Activated T-helper 1 cell treated with anti-CD3 and anti-CD28 coated beads, Interleukin-2, amount 50 U/mL, for 16 hours (primary cell): ENCODE measurements at regions not wholly inside any gene's neighbourhood (a gene's known extent, or its start where the extent isn't known, plus 50 kb on each side); places are given as distances from the start of the nearest gene placed in this dataset.

ENCODE experiments used
- DNase-seq, 2 donors: peaks; one replicate each; pipeline ENCODE4 v3.0.0-alpha.2; 2020; ENCODE audit warnings: low read depth in 1 of 2, low spot score in 1 of 2

GRCh38 chr16:86104537-86105048 lies 205.6 kb downstream of the IRF8 start:
- no peak for DNase-seq

- no peak for DNase-seq
Measured at GRCh38 chr16:86107215-86107825, 208.4 kb downstream of the IRF8 start.

GRCh38 chr16:86108062-86108461 lies 209.1 kb downstream of the IRF8 start:
- DNase-seq: no peak

- DNase-seq: no peak
Measured at GRCh38 chr16:86110134-86110533, 211.2 kb downstream of the IRF8 start.

- no peak for DNase-seq
Measured at GRCh38 chr16:86110726-86111125, 211.8 kb downstream of the IRF8 start.

- DNase-seq: no peak
Measured at GRCh38 chr16:86112178-86112577, 213.2 kb downstream of the IRF8 start.

- no peak for DNase-seq
Measured at GRCh38 chr16:86117235-86117634, 218.3 kb downstream of the IRF8 start.

GRCh38 chr16:86117756-86118155 lies 218.8 kb downstream of the IRF8 start:
- no peak for DNase-seq

- no peak for DNase-seq
Measured at GRCh38 chr16:86118467-86119307, 219.7 kb downstream of the IRF8 start.

GRCh38 chr16:86120201-86121192 lies 221.5 kb downstream of the IRF8 start:
- no peak for DNase-seq

GRCh38 chr16:86121374-86122010 lies 222.5 kb downstream of the IRF8 start:
- no peak for DNase-seq

- no peak for DNase-seq
Measured at GRCh38 chr16:86122681-86123342, 223.8 kb downstream of the IRF8 start.

- DNase-seq: no peak
Measured at GRCh38 chr16:86124321-86124720, 225.4 kb downstream of the IRF8 start.

GRCh38 chr16:86126891-86127290 lies 227.9 kb downstream of the IRF8 start:
- DNase-seq: no peak

GRCh38 chr16:86127366-86127765 lies 228.4 kb downstream of the IRF8 start:
- DNase-seq: no peak

- no peak for DNase-seq
Measured at GRCh38 chr16:86128246-86128645, 229.3 kb downstream of the IRF8 start.

GRCh38 chr16:86129541-86129940 lies 230.6 kb downstream of the IRF8 start:
- DNase-seq: no peak

- no peak for DNase-seq
Measured at GRCh38 chr16:86133377-86133776, 234.4 kb downstream of the IRF8 start.

GRCh38 chr16:86133847-86134375 lies 234.9 kb downstream of the IRF8 start:
- no peak for DNase-seq
